ENCODE measurements at regions not wholly inside any gene's neighbourhood (a gene's known extent, or its start where the extent isn't known, plus 50 kb on each side); places are given as distances from the start of the nearest gene placed in this dataset.
"Not testable (repeated sequence)": the region's sequence is repeated elsewhere in the genome, so short reads cannot be mapped to it uniquely, and the experiment has no call there.

- DNase-seq (ENCODE audit: low spot score): peak; percentile 23
- TF ChIP-seq, protein P1, sequence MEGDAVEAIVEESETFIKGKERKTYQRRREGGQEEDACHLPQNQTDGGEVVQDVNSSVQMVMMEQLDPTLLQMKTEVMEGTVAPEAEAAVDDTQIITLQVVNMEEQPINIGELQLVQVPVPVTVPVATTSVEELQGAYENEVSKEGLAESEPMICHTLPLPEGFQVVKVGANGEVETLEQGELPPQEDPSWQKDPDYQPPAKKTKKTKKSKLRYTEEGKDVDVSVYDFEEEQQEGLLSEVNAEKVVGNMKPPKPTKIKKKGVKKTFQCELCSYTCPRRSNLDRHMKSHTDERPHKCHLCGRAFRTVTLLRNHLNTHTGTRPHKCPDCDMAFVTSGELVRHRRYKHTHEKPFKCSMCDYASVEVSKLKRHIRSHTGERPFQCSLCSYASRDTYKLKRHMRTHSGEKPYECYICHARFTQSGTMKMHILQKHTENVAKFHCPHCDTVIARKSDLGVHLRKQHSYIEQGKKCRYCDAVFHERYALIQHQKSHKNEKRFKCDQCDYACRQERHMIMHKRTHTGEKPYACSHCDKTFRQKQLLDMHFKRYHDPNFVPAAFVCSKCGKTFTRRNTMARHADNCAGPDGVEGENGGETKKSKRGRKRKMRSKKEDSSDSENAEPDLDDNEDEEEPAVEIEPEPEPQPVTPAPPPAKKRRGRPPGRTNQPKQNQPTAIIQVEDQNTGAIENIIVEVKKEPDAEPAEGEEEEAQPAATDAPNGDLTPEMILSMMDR (IDR thresholded peaks at IDR 0.05; ENCODE audit: borderline replicate concordance, control extremely low read depth, extremely low read depth, insufficient read depth, missing control alignments): no peak
- in situ Hi-C loops (cut with MboI; ENCODE audit: low sequenced_read_pairs, unreplicated experiment): no loop called here
These were observed 154.1 kb upstream of the ZNF804A start for GRCh38 chr2:184444217-184444616.

DNA sequence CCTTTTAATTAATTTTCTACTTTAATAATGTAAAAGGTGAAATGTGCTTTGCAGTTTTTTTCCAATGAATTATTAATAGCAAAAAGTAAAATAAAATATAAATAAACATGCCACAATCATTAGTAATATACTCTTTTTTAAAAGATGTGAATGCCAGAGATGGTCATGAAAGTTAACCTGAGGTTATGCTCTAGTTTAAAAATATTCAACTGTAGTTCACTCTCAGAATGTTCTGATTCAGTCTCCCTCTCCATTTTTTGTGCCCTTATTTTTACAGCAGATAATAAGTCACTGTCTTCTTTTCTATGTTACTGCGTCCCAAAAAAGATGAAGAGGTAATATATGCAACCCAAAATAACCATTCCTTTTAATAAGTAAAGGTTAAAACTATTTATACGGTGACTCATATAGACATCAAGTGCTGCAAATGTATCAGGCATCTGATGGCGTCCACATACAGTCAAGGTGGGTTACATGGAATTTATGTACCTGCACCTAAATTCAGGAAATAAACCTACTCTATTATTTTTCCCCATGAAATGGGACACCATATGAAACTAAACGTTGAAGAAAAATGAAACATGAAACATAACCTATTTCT lies 153.6 kb upstream of the ZNF804A start:
- no peak for DNase-seq (ENCODE audit: low spot score)
- TF ChIP-seq, protein P1 (IDR thresholded peaks at IDR 0.05; ENCODE audit: borderline replicate concordance, control extremely low read depth, extremely low read depth, insufficient read depth, missing control alignments): no peak
- in situ Hi-C loops (cut with MboI; ENCODE audit: low sequenced_read_pairs, unreplicated experiment): no loop called here

GRCh38 chr2:184449760-184450159 lies 148.6 kb upstream of the ZNF804A start:
- TF ChIP-seq, protein P1 (IDR thresholded peaks at IDR 0.05; ENCODE audit: borderline replicate concordance, control extremely low read depth, extremely low read depth, insufficient read depth, missing control alignments): no peak
- DNase-seq (ENCODE audit: low spot score): no peak
- in situ Hi-C loops (cut with MboI; ENCODE audit: low sequenced_read_pairs, unreplicated experiment): no loop called here

DNA sequence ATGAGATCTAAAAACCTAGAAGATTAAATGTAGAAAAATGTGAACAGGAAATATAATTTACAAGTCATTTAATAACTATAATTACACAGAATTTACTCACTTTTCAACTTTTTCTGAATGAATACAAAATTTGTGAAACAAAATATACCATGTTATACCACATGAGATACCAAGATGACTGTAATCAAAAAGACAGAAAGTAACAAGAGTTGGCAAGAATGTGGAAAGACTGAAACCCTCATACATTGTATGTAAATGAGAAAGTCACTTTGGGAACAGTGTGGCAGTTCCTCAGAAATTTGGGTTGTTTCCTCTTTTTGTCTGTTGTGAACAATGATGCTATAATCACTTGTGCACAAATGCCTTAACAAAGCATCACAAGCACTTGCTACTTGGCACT lies 145.4 kb upstream of the ZNF804A start:
- TF ChIP-seq, protein P1 (IDR thresholded peaks at IDR 0.05; ENCODE audit: borderline replicate concordance, control extremely low read depth, extremely low read depth, insufficient read depth, missing control alignments): no peak
- in situ Hi-C loops (cut with MboI; ENCODE audit: low sequenced_read_pairs, unreplicated experiment): no loop called here
- DNase-seq (ENCODE audit: low spot score): no peak

GRCh38 chr2:184455624-184456023 lies 142.7 kb upstream of the ZNF804A start:
- TF ChIP-seq, protein P1 (IDR thresholded peaks at IDR 0.05; ENCODE audit: borderline replicate concordance, control extremely low read depth, extremely low read depth, insufficient read depth, missing control alignments): no peak
- in situ Hi-C loops (cut with MboI; ENCODE audit: low sequenced_read_pairs, unreplicated experiment): no loop called here
- no peak for DNase-seq (ENCODE audit: low spot score)

- in situ Hi-C loops (cut with MboI; ENCODE audit: low sequenced_read_pairs, unreplicated experiment); DNase-seq (ENCODE audit: low spot score): not testable (repeated sequence)
These were observed 141.6 kb upstream of the ZNF804A start for GRCh38 chr2:184456693-184457092.

GRCh38 chr2:184463102-184463865 lies 135.0 kb upstream of the ZNF804A start:
- DNase-seq (ENCODE audit: low spot score): no peak
- TF ChIP-seq, protein P1 (IDR thresholded peaks at IDR 0.05; ENCODE audit: borderline replicate concordance, control extremely low read depth, extremely low read depth, insufficient read depth, missing control alignments): no peak
- in situ Hi-C loops (cut with MboI; ENCODE audit: low sequenced_read_pairs, unreplicated experiment): no loop called here
